NCI-H1092 (cell line): ENCODE measurements at regions not wholly inside any gene's neighbourhood (a gene's known extent, or its start where the extent isn't known, plus 50 kb on each side); places are given as distances from the start of the nearest gene placed in this dataset.

ENCODE experiments used
- DNase-seq: peaks from one replicate; lab custom pipeline; 2025; lab: John Stamatoyannopoulos, UW

GRCh38 chr3:118272991-118273390 lies 761.7 kb downstream of the IGSF11 start:
- no peak for DNase-seq

DNA sequence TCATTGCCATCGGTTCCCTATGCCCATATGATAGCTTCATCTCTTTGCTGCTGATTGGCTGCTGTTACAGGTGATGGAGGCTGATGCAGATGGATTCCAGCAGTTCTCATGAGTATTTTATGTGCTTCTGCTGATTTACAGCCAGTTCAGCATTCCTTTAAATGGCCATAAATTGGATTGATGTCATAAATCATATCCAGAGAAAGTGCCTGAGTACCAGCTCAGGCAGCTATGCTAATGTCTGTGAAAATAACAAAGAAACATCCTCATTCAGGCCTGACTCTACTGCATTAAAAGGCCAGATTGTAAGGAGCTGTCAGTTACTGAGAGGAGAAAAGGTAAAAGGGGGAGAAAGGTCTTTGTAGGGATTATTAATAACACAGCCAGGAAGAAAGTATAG lies 756.8 kb downstream of the IGSF11 start:
- no peak for DNase-seq

DNA sequence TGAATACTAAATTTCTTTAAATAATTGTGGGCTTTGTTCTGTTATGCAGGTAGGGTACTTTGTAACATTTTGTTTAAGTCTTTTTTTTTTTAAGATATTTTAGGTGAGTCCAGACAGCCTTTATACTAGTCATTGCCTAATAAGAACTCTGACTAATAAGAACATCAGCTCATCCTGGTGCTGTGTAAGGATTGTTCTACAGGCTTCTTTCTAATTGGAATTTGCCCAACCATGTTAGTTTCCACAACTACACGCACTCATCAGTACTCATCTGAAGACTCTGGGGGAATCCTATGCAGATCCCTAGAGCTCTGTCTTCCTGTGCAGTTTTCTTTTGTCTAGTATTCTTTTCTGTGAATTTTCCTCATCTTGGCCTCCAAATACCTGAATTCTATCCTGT lies 741.8 kb downstream of the IGSF11 start:
- DNase-seq, result no peak

DNA sequence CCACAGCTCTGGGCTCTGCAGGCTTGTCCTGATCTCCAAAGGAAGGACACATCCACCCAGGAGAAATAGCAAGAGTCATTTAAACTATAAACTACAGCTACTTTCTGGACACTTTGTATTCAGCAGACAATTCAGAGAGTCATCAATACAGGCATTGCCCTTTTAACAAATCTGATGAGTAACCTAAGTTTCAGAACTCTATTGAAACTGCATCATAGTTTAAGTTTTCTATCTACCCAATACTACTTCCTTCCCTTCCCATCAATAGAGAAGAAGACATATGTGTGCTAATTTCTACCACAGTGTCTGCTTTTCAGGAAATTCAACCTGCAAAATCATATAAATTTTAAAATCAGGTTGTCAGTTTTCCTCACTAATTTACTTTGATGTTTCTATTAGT lies 736.5 kb downstream of the IGSF11 start:
- DNase-seq, result no peak

GRCh38 chr3:118304557-118304956 lies 730.1 kb downstream of the IGSF11 start:
- no peak for DNase-seq

- DNase-seq, result no peak
Measured at GRCh38 chr3:118332699-118333098, 701.9 kb downstream of the IGSF11 start.

- DNase-seq, result no peak
Measured at GRCh38 chr3:118337649-118338048, 697.0 kb downstream of the IGSF11 start.

DNA sequence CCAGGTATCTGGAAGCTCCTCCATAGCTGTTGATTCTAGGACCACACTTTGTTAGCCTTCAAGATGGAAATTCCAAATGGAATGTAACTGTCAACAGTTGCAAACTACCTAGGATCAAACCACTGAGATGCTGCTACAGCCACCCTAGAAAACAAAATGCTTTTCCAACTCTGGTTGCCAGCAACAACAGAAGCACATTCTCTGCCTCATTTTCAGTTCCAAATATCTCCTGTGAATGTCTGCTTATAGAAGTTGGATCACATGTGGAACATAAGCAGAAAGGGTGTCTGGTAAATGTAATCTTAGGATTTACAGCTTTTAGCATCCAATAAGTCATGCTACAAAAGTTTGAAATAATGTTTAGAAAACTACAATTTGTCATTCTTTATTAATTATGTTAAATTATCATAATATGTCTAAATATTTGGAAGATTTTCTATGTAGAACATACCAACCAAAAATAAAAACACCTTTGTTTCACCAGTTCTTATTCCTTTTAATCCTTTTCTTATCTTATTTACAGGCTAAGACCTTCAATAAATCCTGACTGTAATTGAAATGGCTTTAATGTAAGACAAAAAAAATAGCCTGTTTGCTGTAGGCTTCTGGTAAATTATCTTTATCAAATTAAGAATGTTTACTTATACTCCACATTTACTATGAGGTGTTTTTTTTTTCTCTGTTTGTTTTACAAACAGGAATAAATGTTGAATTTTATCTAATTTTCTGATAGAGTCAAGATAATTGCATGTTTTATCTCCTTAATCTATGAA lies 687.1 kb downstream of the IGSF11 start:
- no peak for DNase-seq

DNA sequence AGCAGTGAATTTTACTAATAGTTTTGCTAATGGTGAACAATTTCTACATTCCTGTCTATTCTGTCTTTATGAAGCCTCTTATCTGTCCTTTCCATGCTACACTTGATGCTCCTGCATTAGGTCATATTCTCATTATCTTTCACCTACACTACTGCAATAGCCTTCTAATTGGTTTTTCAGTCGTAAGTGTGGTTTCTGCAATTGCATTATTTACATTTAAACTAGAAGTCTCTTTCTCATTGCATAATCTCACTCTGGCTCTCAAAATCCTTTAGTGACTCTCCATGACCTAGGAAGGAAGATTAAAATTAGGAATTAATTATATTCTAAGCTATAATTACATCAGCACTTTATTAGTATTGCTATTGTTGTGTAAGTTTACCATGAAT lies 686.5 kb downstream of the IGSF11 start:
- DNase-seq, result no peak

DNA sequence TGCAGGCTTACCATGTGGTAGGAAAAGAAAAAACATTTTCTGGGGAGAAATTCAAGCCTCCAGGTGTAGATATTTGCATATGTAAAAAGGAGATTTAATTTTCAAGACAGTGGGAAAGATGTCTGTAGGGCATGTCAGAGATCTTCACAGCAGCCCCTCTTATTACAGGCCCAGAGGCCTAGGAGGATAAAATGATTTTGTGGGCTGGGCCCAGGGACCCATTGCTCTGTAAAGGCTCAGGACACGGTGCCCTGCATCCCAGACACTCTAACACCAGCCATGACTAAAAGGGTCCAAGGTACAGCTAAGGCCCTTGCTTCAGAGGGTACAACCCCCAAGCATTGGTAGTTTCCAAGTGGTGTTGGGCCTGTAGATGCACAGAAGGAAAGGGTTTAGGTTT lies 680.1 kb downstream of the IGSF11 start:
- no peak for DNase-seq

DNA sequence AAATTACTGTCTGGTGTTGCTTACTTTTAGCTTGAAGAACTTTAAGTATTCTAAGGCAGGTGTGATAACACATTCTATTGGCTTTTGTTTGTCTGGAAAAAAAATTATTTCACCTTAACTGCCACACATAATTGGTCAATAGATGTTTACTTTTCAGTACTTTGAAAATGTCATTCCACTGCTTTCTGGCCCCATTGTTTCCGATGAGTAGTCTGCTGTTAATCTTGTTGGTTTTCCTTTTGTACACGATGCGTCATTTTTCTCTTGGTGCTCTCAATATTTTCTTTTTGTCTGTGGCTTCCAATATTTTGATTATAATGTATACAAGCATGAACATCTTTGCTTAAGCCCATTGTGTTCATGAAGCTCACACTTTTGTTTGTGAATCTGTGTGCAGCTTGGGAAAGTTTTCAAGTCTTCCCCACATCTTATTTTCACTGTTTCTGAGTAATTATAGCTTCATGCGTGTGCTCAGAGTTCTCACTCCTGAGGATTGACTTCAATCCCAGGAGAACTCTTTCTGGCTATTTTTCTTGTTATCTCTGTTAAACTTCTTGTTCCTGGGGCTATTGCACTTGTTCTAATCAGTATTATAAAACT lies 664.7 kb downstream of the IGSF11 start:
- DNase-seq, result no peak

- DNase-seq, result no peak
Measured at GRCh38 chr3:118380576-118380975, 654.1 kb downstream of the IGSF11 start.

GRCh38 chr3:118396491-118396890 lies 638.2 kb downstream of the IGSF11 start:
- DNase-seq, result no peak

GRCh38 chr3:118400086-118400485 lies 634.6 kb downstream of the IGSF11 start:
- DNase-seq, result no peak

DNA sequence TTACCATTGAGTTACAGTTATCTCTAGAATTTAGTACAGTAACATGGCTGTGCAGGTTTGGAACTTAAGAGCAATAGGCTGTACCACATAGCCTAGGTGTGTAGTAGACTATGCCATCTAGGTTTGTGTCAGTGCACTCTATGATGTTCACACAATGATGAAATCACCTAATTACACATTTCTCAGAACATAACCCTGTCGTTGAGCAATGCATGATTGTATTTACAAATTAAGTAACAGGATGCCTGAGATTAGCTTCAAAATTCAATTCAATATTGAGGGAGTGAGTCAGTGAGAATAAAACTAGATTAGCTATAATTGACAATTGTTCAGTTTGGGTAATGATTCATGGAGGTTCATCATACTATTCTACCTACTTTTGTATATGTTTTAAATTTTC lies 633.8 kb downstream of the IGSF11 start:
- no peak for DNase-seq

DNA sequence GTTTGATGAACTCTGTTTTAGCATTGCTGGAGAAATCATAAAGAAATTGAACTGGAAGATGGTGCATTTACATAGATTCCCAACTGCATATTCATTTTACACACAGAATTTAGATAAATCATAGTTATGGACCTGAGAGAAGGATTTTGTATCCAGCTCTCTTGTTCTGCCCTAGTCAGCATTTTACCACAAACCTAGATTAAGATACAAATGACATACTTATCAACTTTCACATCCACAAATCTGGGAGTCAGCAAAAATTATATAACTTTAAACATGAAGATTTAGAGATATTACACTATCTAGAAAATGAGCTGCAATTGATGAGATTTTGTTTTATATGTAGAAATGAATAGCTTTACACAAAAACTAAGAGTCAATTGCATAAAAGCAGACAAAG lies 632.8 kb downstream of the IGSF11 start:
- no peak for DNase-seq

GRCh38 chr3:118402971-118403370 lies 631.7 kb downstream of the IGSF11 start:
- no peak for DNase-seq

DNA sequence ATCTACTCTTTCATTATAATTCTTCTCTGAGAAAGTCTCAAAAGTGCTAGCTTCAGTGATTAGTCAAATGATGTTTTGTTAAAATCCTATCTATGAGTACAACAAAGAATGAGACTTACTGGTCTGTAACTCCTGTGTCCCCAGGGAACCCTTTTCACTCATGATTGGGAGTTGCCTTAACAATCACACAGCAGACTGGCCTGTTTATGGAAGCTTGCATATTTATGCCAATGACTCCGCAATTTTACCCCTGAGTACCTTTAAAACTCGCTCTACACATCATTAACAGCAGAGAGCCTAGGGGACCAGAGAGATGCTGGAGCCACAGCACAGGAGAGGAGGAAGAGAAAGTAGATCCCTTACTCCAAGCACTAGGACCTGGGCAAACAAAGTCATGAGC lies 628.1 kb downstream of the IGSF11 start:
- DNase-seq, result no peak

GRCh38 chr3:118408431-118408830 lies 626.2 kb downstream of the IGSF11 start:
- DNase-seq, result no peak

DNA sequence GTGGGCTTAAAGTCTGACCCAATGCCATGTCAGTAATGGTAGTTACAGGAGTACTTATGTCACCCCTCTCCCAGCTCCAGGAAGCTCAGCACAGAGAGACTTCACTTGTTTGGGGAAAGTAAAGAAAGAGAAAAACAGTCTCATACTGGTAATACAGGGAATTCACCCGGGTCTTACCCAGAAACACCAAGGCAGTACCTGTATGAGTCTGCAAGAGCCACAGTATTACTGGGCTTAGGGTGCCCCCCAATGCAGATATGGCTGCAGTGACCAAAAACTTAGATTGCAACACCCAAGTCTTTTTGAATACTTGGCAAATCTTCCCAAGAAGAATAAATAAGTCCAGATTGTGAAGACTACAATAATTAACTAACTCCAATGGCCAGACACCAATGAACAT lies 622.1 kb downstream of the IGSF11 start:
- no peak for DNase-seq

GRCh38 chr3:118425272-118425837 lies 609.3 kb downstream of the IGSF11 start:
- no peak for DNase-seq

DNA sequence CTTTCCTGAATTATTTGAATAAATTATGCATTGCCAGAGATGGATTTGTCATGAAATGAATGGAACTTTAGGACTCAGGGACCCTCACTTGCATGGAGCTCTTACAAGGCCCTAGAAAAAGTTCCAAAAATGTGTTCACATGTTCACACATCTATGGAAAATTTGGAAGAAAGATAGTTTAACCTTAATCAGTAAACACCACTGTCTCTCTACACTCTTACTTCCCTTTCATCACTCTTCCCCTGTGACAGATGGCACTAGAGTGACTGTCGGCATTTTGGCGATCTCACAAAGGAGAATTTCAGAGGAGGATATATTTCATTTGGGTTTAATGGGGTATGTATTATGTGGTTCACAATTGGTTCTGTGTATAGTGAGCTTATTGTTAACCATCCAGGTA lies 600.8 kb downstream of the IGSF11 start:
- no peak for DNase-seq

- DNase-seq, result no peak
Measured at GRCh38 chr3:118435851-118436350, 598.7 kb downstream of the IGSF11 start.
